ENCODE measurements at regions not wholly inside any gene's neighbourhood (a gene's known extent, or its start where the extent isn't known, plus 50 kb on each side); places are given as distances from the start of the nearest gene placed in this dataset.

DNA sequence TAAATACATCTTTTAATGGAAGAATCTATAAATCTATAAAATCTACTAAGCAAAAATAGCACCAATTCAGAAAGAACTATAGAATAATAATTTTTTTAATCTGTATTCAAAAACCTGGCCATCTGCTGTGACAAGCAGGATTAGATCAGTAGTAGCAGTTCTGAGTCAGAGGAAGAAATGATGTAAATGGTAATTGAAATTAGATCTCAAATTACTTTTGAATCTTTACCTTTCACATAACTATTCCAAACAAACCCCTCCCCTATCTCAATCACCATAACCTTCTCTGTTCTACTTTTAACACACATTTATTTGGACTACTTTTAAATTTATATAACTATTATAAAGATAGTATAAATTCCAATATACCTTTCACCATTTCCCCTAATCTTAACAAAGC, 727.8 kb upstream of the FAM174A start:
- DNase-seq, result no peak
- POLR2A ChIA-PET, result no interaction called here
- TF ChIP-seq, protein P1, sequence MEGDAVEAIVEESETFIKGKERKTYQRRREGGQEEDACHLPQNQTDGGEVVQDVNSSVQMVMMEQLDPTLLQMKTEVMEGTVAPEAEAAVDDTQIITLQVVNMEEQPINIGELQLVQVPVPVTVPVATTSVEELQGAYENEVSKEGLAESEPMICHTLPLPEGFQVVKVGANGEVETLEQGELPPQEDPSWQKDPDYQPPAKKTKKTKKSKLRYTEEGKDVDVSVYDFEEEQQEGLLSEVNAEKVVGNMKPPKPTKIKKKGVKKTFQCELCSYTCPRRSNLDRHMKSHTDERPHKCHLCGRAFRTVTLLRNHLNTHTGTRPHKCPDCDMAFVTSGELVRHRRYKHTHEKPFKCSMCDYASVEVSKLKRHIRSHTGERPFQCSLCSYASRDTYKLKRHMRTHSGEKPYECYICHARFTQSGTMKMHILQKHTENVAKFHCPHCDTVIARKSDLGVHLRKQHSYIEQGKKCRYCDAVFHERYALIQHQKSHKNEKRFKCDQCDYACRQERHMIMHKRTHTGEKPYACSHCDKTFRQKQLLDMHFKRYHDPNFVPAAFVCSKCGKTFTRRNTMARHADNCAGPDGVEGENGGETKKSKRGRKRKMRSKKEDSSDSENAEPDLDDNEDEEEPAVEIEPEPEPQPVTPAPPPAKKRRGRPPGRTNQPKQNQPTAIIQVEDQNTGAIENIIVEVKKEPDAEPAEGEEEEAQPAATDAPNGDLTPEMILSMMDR (IDR thresholded peaks at IDR 0.05), result no peak
- Mint-ChIP-seq H3K36me3 (ENCODE audit: low read depth) (no peaks in the 10 kb centered on the region), H3K27ac (no peak overlapping the region), H3K4me1 (ENCODE audit: low read depth) (no peaks in the 10 kb centered on the region), H3K9me3 (peaks cover 3% of the 10 kb centered on the region), H3K4me3 (no peak overlapping the region), H3K27me3 (no peaks in the 10 kb centered on the region)
- intact Hi-C loops (cut with micrococcal nuclease), result no loop called here
- ATAC-seq, result no peak
- CTCF ChIA-PET, result no interaction called here

DNA sequence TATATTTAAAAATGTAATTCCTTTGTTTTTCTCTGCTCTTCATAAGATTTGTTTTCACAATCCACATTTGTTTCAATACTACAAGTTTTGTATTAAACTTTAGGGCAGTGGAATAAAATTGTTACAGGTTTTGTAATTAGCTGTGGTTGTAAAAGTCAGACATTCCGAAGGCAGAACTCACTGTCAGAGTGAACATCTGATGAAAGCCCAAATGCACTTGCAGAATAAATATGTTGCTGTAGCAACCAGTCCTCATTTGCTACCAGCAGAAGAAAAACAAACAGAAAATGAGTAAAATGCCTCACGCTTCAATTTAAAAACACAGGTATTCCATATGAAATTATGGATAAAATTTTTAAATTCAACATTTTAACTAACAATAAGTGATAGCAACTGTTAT, 740.1 kb upstream of the FAM174A start:
- intact Hi-C loops (cut with micrococcal nuclease), result no loop called here
- H3K36me3 Mint-ChIP-seq (ENCODE audit: low read depth), result no peaks in the 10 kb centered on the region
- DNase-seq, result no peak
- ChIA-PET POLR2A (no interaction called here), CTCF (no interaction called here)
- TF ChIP-seq, protein P1 (IDR thresholded peaks at IDR 0.05), result no peak
- H3K4me1 Mint-ChIP-seq (ENCODE audit: low read depth), result no peaks in the 10 kb centered on the region
- H3K4me3 Mint-ChIP-seq, result no peak overlapping the region
- no peak overlapping the region for H3K27ac Mint-ChIP-seq
- H3K27me3 Mint-ChIP-seq, result no peaks in the 10 kb centered on the region
- no peak for ATAC-seq
- H3K9me3 Mint-ChIP-seq, result peaks cover 3% of the 10 kb centered on the region

DNA sequence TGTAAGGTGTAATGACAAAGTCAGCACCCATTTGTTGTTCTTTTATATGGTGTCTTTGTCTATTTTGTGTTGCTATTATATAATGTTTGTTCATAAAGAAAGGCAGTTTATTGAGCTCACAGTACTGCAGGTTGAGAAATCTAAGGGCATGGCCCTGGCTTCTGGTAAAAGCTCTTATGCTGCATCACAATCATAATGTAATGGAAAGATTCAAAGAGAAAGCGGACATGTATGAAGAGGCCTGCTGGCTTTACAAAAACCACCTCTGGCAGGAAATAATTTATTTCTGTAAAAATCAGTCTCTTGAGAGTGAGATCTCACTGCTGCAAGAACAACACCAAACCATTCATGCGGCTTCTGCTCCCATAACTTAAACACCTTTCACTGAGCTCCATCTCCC, 746.7 kb upstream of the FAM174A start:
- H3K4me3 Mint-ChIP-seq, result no peak overlapping the region
- TF ChIP-seq, protein P1 (IDR thresholded peaks at IDR 0.05), result no peak
- intact Hi-C loops (cut with micrococcal nuclease), result no loop called here
- H3K36me3 Mint-ChIP-seq (ENCODE audit: low read depth), result no peaks in the 10 kb centered on the region
- CTCF ChIA-PET, result no interaction called here
- POLR2A ChIA-PET, result no interaction called here
- peaks cover 3% of the 10 kb centered on the region for H3K9me3 Mint-ChIP-seq
- no peaks in the 10 kb centered on the region for H3K4me1 Mint-ChIP-seq (ENCODE audit: low read depth)
- H3K27ac Mint-ChIP-seq, result no peak overlapping the region
- ATAC-seq (no peak), DNase-seq (no peak)
- H3K27me3 Mint-ChIP-seq, result no peaks in the 10 kb centered on the region

DNA sequence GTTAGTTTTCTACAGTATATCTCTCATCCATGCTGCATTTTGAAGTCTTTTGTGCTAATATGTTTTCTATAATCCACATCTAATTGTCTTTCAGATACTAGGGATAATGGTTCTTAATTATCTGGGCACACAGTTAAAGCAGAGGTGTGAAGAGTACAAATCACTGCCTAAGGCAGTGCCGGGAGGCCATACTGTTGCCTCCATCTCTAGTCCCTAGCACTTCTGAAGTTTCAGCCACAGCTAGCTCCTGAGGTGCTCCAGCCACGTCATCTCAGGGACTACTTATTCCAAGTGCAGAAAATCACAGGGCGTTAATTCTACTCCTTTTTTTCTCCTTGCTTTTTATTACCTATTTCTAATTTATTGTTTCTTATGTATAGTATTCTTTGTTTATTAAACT, 760.0 kb upstream of the FAM174A start:
- TF ChIP-seq, protein P1 (IDR thresholded peaks at IDR 0.05), result no peak
- no peaks in the 10 kb centered on the region for H3K9me3 Mint-ChIP-seq
- H3K4me1 Mint-ChIP-seq (ENCODE audit: low read depth), result no peaks in the 10 kb centered on the region
- CTCF ChIA-PET, result no interaction called here
- H3K36me3 Mint-ChIP-seq (ENCODE audit: low read depth), result no peaks in the 10 kb centered on the region
- POLR2A ChIA-PET, result no interaction called here
- H3K27me3 Mint-ChIP-seq, result no peaks in the 10 kb centered on the region
- H3K4me3 Mint-ChIP-seq, result no peak overlapping the region
- DNase-seq (no peak), ATAC-seq (no peak)
- no peak overlapping the region for H3K27ac Mint-ChIP-seq
- intact Hi-C loops (cut with micrococcal nuclease), result no loop called here

DNA sequence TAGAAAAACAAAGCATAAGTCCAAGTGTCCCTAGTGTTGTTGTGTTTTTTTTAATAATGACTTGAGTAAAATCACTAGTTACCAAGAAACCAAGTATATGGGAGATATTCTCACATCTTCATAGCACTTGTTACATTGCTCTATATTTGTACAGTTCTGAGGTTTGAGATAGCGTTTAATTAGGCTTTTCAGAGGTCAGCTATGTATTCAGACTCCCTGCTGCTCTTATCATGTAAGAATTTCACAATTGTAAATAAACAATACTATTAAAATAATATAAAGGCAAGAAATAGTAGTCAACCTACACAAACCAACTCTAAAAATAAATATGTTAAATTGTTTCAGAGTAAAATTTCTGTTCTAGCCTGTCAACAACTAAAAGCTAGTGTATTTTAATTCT, 761.9 kb upstream of the FAM174A start:
- ChIA-PET POLR2A (no interaction called here), CTCF (interaction anchor here (0.7 kb wide), 1 partner anchor 175 kb away, joined by 3 read pairs; no protein-coding TSS in a partner anchor)
- Mint-ChIP-seq H3K4me1 (ENCODE audit: low read depth) (no peaks in the 10 kb centered on the region), H3K4me3 (no peak overlapping the region), H3K36me3 (ENCODE audit: low read depth) (no peaks in the 10 kb centered on the region), H3K27me3 (no peaks in the 10 kb centered on the region), H3K9me3 (peaks cover 3% of the 10 kb centered on the region), H3K27ac (no peak overlapping the region)
- DNase-seq, result no peak
- no peak for ATAC-seq
- TF ChIP-seq, protein P1 (IDR thresholded peaks at IDR 0.05), result no peak
- intact Hi-C loops (cut with micrococcal nuclease), result no loop called here

Measured in activated CD8-positive, alpha-beta T cell treated with anti-CD3 and anti-CD28 coated beads for 36 hours (primary cell).